ENCODE measurements at regions not wholly inside any gene's neighbourhood (a gene's known extent, or its start where the extent isn't known, plus 50 kb on each side); places are given as distances from the start of the nearest gene placed in this dataset.

- Histone ChIP-seq H3K4me1 (no peaks in the 10 kb centered on the region), H3K27ac (no peak overlapping the region), H3K4me3 (no peak overlapping the region), H3K9me3 (no peaks in the 10 kb centered on the region), H3K27me3 (no peaks in the 10 kb centered on the region), H3K36me3 (no peaks in the 10 kb centered on the region)
- intact Hi-C loops (cut with DNase I; ENCODE audit: low total_unique reads), result no loop called here
- DNase-seq (ENCODE audit: low spot score in 2 of 2), result no peak
- TF ChIP-seq POLR2A (IDR thresholded peaks at IDR 0.05) (no peak), POLR2AphosphoS5 (IDR thresholded peaks at IDR 0.05) (no peak)
- TF ChIP-seq, protein P1, sequence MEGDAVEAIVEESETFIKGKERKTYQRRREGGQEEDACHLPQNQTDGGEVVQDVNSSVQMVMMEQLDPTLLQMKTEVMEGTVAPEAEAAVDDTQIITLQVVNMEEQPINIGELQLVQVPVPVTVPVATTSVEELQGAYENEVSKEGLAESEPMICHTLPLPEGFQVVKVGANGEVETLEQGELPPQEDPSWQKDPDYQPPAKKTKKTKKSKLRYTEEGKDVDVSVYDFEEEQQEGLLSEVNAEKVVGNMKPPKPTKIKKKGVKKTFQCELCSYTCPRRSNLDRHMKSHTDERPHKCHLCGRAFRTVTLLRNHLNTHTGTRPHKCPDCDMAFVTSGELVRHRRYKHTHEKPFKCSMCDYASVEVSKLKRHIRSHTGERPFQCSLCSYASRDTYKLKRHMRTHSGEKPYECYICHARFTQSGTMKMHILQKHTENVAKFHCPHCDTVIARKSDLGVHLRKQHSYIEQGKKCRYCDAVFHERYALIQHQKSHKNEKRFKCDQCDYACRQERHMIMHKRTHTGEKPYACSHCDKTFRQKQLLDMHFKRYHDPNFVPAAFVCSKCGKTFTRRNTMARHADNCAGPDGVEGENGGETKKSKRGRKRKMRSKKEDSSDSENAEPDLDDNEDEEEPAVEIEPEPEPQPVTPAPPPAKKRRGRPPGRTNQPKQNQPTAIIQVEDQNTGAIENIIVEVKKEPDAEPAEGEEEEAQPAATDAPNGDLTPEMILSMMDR (IDR thresholded peaks at IDR 0.05), result no peak
Observed at GRCh38 chr2:4947911-4948310, 744.3 kb upstream of the SOX11 start.

DNA sequence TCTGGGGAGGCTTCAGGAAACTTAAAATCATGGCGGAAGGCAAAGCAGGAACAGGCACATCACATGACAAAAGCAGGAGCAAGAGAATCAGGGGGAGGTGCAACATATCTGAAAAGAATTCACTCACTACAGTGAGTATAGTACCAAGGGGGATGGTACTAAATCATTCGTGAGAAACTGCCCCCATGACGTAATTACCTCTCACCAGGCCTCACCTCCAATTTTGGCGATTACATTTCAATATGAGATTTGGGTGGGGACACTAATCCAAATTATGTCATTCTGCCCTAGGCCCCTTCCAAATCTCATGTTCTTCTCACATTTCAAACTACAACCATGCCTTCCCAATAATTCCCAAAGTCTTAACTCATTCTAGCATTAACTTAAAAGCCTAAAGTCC, 740.8 kb upstream of the SOX11 start:
- H3K36me3 ChIP-seq, result no peaks in the 10 kb centered on the region
- intact Hi-C loops (cut with DNase I; ENCODE audit: low total_unique reads), result no loop called here
- H3K27me3 ChIP-seq, result no peaks in the 10 kb centered on the region
- TF ChIP-seq POLR2A (IDR thresholded peaks at IDR 0.05) (no peak), POLR2AphosphoS5 (IDR thresholded peaks at IDR 0.05) (no peak)
- TF ChIP-seq, protein P1 (IDR thresholded peaks at IDR 0.05), result no peak
- H3K27ac ChIP-seq, result no peak overlapping the region
- H3K4me1 ChIP-seq, result no peaks in the 10 kb centered on the region
- no peaks in the 10 kb centered on the region for H3K9me3 ChIP-seq
- DNase-seq (ENCODE audit: low spot score in 2 of 2), result no peak
- H3K4me3 ChIP-seq, result no peak overlapping the region

DNA sequence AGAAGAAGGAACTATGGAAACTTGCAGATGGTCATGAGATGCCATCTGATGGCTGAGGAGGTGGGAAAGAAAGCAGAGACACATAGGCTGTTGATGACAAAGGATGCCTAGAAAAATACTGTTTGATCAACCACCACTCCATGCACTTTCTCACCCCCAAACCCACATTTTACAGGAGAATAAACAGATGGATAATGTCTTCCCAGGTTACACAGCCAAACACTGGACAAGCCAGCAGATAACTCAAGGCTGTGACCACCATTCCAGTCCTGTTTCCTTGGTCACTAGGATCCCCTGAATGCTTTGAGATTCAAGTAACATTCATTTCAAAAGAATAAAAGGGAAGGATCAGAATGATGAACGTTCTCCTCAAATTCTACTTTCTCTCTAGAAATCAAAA, 733.0 kb upstream of the SOX11 start:
- no peaks in the 10 kb centered on the region for H3K9me3 ChIP-seq
- H3K4me3 ChIP-seq, result no peak overlapping the region
- intact Hi-C loops (cut with DNase I; ENCODE audit: low total_unique reads), result no loop called here
- H3K27ac ChIP-seq, result no peak overlapping the region
- no peak for DNase-seq (ENCODE audit: low spot score in 2 of 2)
- TF ChIP-seq POLR2A (IDR thresholded peaks at IDR 0.05) (no peak), POLR2AphosphoS5 (IDR thresholded peaks at IDR 0.05) (no peak)
- TF ChIP-seq, protein P1 (IDR thresholded peaks at IDR 0.05), result no peak
- no peaks in the 10 kb centered on the region for H3K27me3 ChIP-seq
- H3K36me3 ChIP-seq, result no peaks in the 10 kb centered on the region
- no peaks in the 10 kb centered on the region for H3K4me1 ChIP-seq

- H3K9me3 ChIP-seq, result no peaks in the 10 kb centered on the region
- TF ChIP-seq, protein P1 (IDR thresholded peaks at IDR 0.05), result no peak
- no peak for TF ChIP-seq POLR2AphosphoS5 (IDR thresholded peaks at IDR 0.05)
- TF ChIP-seq POLR2A (IDR thresholded peaks at IDR 0.05), result no peak
- no peak overlapping the region for H3K4me3 ChIP-seq
- no peaks in the 10 kb centered on the region for H3K27me3 ChIP-seq
- H3K36me3 ChIP-seq, result no peaks in the 10 kb centered on the region
- no peak overlapping the region for H3K27ac ChIP-seq
- intact Hi-C loops (cut with DNase I; ENCODE audit: low total_unique reads), result no loop called here
- DNase-seq (ENCODE audit: low spot score in 2 of 2), result no peak
- no peaks in the 10 kb centered on the region for H3K4me1 ChIP-seq
Observed at GRCh38 chr2:4962419-4962818, 729.8 kb upstream of the SOX11 start.

DNA sequence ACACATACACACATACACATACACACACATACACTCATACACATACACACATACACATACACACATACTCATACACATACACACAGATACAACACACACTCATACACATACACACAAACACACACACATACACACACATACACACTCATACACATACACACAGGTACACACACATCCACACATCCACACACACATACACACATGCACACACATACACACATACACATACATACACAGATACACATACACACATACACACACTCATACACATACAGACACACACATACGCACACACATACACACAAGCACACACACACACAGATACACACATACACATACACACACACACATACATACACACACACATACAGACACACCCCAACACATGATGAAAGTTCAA, 729.1 kb upstream of the SOX11 start:
- Histone ChIP-seq H3K4me1 (no peaks in the 10 kb centered on the region), H3K4me3 (no peak overlapping the region), H3K9me3 (no peaks in the 10 kb centered on the region), H3K27me3 (no peaks in the 10 kb centered on the region), H3K27ac (no peak overlapping the region), H3K36me3 (no peaks in the 10 kb centered on the region)
- TF ChIP-seq POLR2AphosphoS5 (IDR thresholded peaks at IDR 0.05) (no peak), POLR2A (IDR thresholded peaks at IDR 0.05) (no peak)
- TF ChIP-seq, protein P1 (IDR thresholded peaks at IDR 0.05), result no peak
- intact Hi-C loops (cut with DNase I; ENCODE audit: low total_unique reads), result no loop called here
- no peak for DNase-seq (ENCODE audit: low spot score in 2 of 2)

Measured in breast epithelium (tissue), 4 donors.